ENCODE measurements at regions not wholly inside any gene's neighbourhood (a gene's known extent, or its start where the extent isn't known, plus 50 kb on each side); places are given as distances from the start of the nearest gene placed in this dataset.
A peak's percentile ranks its signal among the peaks of the same experiment; 100 is the strongest.

DNA sequence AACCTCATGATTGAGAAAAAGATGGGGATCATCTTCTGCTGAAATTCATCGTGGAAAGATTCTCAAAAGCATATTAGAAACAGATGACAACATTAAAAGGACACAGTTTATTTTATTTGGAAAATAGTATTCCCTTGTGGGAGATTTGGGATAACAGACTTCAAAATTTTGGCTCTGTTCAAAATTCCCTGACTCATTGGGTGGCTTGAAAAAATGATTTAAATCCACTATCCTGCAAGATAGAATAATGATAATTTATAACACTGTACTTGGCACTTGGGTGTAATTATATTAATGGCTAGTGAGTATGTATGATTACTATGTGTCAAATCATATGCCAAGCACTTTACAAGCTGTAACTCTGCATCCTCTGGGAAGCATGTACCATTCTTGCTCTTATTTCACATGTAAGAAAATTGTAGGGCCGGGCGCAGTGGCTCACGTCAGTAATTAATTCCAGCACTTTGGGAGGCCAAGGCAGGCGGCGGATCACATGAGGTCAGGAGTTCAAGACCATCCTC, 128.8 kb downstream of the LMNTD1 start:
- no peak overlapping the region for H3K27ac ChIP-seq
- intact Hi-C loops (cut with DNase I): no loop called here
- WGBS, 2 donors: 80 to 81% methylated on average over 6 of the region's 6 CpGs
- TF ChIP-seq POLR2A (IDR thresholded peaks at IDR 0.05): no peak
- TF ChIP-seq, protein P1, sequence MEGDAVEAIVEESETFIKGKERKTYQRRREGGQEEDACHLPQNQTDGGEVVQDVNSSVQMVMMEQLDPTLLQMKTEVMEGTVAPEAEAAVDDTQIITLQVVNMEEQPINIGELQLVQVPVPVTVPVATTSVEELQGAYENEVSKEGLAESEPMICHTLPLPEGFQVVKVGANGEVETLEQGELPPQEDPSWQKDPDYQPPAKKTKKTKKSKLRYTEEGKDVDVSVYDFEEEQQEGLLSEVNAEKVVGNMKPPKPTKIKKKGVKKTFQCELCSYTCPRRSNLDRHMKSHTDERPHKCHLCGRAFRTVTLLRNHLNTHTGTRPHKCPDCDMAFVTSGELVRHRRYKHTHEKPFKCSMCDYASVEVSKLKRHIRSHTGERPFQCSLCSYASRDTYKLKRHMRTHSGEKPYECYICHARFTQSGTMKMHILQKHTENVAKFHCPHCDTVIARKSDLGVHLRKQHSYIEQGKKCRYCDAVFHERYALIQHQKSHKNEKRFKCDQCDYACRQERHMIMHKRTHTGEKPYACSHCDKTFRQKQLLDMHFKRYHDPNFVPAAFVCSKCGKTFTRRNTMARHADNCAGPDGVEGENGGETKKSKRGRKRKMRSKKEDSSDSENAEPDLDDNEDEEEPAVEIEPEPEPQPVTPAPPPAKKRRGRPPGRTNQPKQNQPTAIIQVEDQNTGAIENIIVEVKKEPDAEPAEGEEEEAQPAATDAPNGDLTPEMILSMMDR (IDR thresholded peaks at IDR 0.05): no peak
- H3K9me3 ChIP-seq: no peaks in the 10 kb centered on the region
- H3K4me3 ChIP-seq (replicated peaks in 1 of 3): no peak overlapping the region
- no peaks in the 10 kb centered on the region for H3K36me3 ChIP-seq
- H3K4me1 ChIP-seq: peaks cover 6 to 8% of the 10 kb centered on the region in 2 donors
- no peaks in the 10 kb centered on the region for H3K27me3 ChIP-seq
- no peak for DNase-seq

DNA sequence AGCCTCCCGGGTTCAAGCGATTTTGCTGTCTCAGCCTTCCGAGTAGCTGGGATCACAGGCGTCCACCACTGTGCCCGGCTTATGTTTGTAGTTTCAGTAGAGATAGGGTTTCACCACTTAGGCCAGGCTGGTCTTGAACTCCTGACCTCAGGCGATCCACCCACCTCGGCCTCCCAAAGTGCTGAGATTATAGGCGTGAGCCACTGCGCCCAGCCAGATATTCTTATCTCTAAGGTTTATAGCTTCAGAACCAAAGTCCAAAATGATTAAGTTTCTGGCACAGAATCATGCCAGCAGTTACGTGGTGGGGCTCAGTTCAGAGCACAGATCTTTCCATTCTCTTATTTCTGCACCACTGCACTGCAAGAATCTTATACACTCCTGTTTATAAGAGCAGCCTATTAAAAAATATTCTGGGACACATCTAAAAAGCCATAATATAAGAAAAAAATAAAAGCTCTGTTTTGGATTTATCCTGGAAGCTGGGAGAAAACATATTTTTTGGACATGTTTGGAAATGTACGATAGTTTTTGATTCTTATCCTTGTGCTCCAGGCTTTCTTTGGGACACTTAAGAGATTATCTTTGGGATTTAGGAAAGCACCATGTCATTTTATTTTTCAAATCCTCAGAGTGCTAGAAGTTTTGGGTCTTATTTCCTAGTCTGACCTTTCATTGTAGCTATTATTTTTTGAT, 129.6 kb downstream of the LMNTD1 start:
- no peak for TF ChIP-seq POLR2A (IDR thresholded peaks at IDR 0.05)
- TF ChIP-seq, protein P1 (IDR thresholded peaks at IDR 0.05): no peak
- H3K9me3 ChIP-seq: no peaks in the 10 kb centered on the region
- peaks cover 6 to 8% of the 10 kb centered on the region in 2 donors for H3K4me1 ChIP-seq
- 44 to 50% methylated on average over 11 of the region's 11 CpGs for WGBS, 2 donors
- no peaks in the 10 kb centered on the region for H3K27me3 ChIP-seq
- no peaks in the 10 kb centered on the region for H3K36me3 ChIP-seq
- no peak overlapping the region for H3K4me3 ChIP-seq (replicated peaks in 1 of 3)
- peak overlapping the region in 2 of 3 donors; percentile 21 to 25 for H3K27ac ChIP-seq
- intact Hi-C loops (cut with DNase I): no loop called here
- DNase-seq: peak; percentile 10 to 25

DNA sequence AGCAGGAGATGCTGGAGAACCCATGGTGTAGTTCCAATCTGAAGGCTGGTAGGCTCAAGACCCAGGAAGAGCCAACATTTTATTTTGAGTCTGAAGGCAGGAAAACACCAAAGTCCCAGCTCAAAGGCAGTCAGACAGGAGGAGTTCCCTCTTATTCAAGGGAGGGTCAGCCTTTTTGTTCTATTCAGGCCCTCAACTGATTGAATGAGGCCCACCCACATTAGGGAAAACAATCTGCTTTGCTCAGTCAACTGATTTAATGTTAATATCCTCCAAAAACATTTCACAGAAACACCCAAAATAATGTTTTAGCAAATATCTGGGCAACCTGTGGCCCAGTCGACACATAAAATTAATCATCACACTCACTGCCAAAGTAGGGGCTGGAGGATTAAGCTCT, 130.8 kb downstream of the LMNTD1 start:
- H3K36me3 ChIP-seq: no peaks in the 10 kb centered on the region
- H3K4me1 ChIP-seq: peaks cover 6 to 8% of the 10 kb centered on the region in 2 donors
- intact Hi-C loops (cut with DNase I): no loop called here
- 92 to 100% methylated on average over 1 of the region's 1 CpG for WGBS, 2 donors
- no peak overlapping the region for H3K4me3 ChIP-seq (replicated peaks in 1 of 3)
- no peaks in the 10 kb centered on the region for H3K9me3 ChIP-seq
- TF ChIP-seq POLR2A (IDR thresholded peaks at IDR 0.05): no peak
- TF ChIP-seq, protein P1 (IDR thresholded peaks at IDR 0.05): no peak
- no peak for DNase-seq
- no peak overlapping the region for H3K27ac ChIP-seq
- no peaks in the 10 kb centered on the region for H3K27me3 ChIP-seq

DNA sequence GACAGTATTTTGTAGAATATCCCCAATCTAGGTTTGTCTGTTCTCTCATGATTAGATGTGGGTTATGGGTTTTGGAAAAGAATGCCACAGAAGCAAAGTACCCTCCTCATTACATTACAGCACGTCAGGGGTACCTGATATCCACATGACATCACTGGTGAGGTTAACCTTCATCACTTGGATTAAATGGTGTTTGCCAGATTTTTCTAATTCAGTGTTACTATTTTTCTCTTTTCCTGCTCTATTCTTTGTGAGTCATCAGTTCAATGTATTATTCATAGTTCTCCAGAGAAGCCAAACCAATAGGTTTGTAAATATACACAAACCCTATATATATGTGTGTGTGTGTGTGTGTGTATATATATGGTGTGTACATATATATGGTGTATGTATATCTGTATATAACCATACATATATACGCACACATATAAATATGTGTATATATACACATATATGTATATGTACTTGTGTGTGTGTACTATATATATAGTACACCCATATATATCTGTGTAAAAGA, 131.4 kb downstream of the LMNTD1 start:
- intact Hi-C loops (cut with DNase I): no loop called here
- H3K27ac ChIP-seq: no peak overlapping the region
- no peak for DNase-seq
- TF ChIP-seq POLR2A (IDR thresholded peaks at IDR 0.05): no peak
- TF ChIP-seq, protein P1 (IDR thresholded peaks at IDR 0.05): no peak
- no peaks in the 10 kb centered on the region for H3K27me3 ChIP-seq
- H3K36me3 ChIP-seq: no peaks in the 10 kb centered on the region
- no peak overlapping the region for H3K4me3 ChIP-seq (replicated peaks in 1 of 3)
- no peaks in the 10 kb centered on the region for H3K9me3 ChIP-seq
- WGBS, 2 donors: 96 to 97% methylated on average over 2 of the region's 2 CpGs
- peaks cover 6 to 11% of the 10 kb centered on the region in 2 donors for H3K4me1 ChIP-seq

DNA sequence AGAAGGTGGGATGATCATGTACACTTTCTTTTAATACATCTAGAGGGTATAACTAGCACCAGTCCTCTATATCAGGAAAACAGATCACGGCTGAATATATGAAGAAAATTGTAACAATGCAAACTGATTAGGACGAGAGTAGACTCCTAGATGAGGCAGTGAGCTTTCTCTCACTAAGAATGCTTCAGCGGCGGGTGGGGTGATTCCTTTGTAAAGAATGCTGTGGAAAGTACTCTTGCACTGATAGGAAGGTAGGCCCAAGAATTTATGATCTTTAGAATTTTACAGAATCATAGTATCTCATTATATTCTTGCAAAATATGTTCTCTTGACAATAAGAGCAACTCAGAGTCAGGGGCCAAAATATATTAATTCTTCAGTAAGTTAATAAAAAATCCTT, 133.0 kb downstream of the LMNTD1 start:
- TF ChIP-seq, protein P1 (IDR thresholded peaks at IDR 0.05): no peak
- no peak for TF ChIP-seq POLR2A (IDR thresholded peaks at IDR 0.05)
- Histone ChIP-seq H3K27me3 (no peaks in the 10 kb centered on the region), H3K4me1 (peaks cover 6 to 11% of the 10 kb centered on the region in 2 donors), H3K4me3 (replicated peaks in 1 of 3) (no peak overlapping the region), H3K27ac (no peak overlapping the region), H3K36me3 (no peaks in the 10 kb centered on the region), H3K9me3 (no peaks in the 10 kb centered on the region)
- intact Hi-C loops (cut with DNase I): no loop called here
- no peak for DNase-seq
- WGBS, 2 donors: 57 to 70% methylated on average over 4 of the region's 4 CpGs

All from thyroid gland (tissue), 4 donors.